K562 (cell line): ENCODE measurements at regions not wholly inside any gene's neighbourhood (a gene's known extent, or its start where the extent isn't known, plus 50 kb on each side); places are given as distances from the start of the nearest gene placed in this dataset.

Experiments used
- ATAC-seq: fragments of 200-7000 bp; cut with Tn5 transposase; 3 replicates; pipeline ENCODE4 v1.9.1; 2020; ENCODE audit warnings: moderate library complexity
- BruUV-seq: library from RNA; stranded (reverse); fragments of 400-500 nt; replicated peaks from 2 replicates; lab custom pipeline; 2021; lab: Mats Ljungman, UMichigan
- CTCF ChIA-PET: fragments of 300-600 bp; formaldehyde crosslinking; extraction: SDS; loops from one replicate; lab custom pipeline; 2021; ENCODE audit warnings: low intra/inter-chr PET ratio; lab: Yijun Ruan, JAX
- POLR2A ChIA-PET: fragments of 300-600, 350-650 bp; sonication (Branson Sonifier 250); formaldehyde crosslinking; extraction: SDS; loops from one replicate; lab custom pipeline; 2021; ENCODE audit warnings: antibody characterized with exemption, inconsistent platforms; lab: Yijun Ruan, JAX
- DNase-seq, 4 experiments: peaks; one replicate each; pipeline versions ENCODE4 v3.0.0 to v3.0.0-alpha.2; 2011 to 2018; ENCODE audit warnings: low spot score in 3 of 4, mixed read lengths in 3 of 4; ENCODE audit errors: extremely low read depth in 1 of 4
- FAIRE-seq: peaks from 2 replicates; lab custom pipeline; 2011; peaks lifted over from hg19 to GRCh38; lab: Jason Lieb, UNC
- H2AFZ ChIP-seq: 2 replicates; pipeline ENCODE4 v1.6.0; 2011; ENCODE audit warnings: low read depth, low read length, control low read depth, inconsistent platforms
- H3K27ac ChIP-seq: fragments of 200-600 bp; 3 replicates; pipeline ENCODE4 v1.8.0; 2011; ENCODE audit warnings: low read depth, mild to moderate bottlenecking, control low read depth, inconsistent platforms, low read length, moderate library complexity, mixed read lengths; ENCODE audit errors: extremely low read depth
- H3K27me3 ChIP-seq, 2 experiments: fragments of 300-600 bp in 1 of 2; 2 replicates in 1 of 2; 3 replicates in 1 of 2; pipeline versions ENCODE4 v1.6.0 to v1.8.0; 2011; ENCODE audit warnings: inconsistent platforms in 2 of 2, low read length in 2 of 2, mild to moderate bottlenecking in 1 of 2, mixed read lengths in 1 of 2, moderate library complexity in 1 of 2; ENCODE audit not compliant: control insufficient read depth in 2 of 2, insufficient read depth in 2 of 2
- H3K36me3 ChIP-seq: fragments of 300-600 bp; 3 replicates; pipeline ENCODE4 v1.8.0; 2011; ENCODE audit warnings: mild to moderate bottlenecking, low read length, inconsistent platforms; ENCODE audit not compliant: control insufficient read depth, insufficient read depth
- H3K4me1 ChIP-seq, 2 experiments: fragments of 200-600 bp in 1 of 2; replicated peaks in 1 of 2; 2 replicates in 1 of 2; 3 replicates in 1 of 2; pipeline versions ENCODE4 v1.5.1 to v1.8.0; 2011; ENCODE audit warnings: inconsistent platforms in 2 of 2, low read length in 2 of 2, mild to moderate bottlenecking in 1 of 2, mixed read lengths in 1 of 2, moderate library complexity in 1 of 2; ENCODE audit not compliant: control insufficient read depth in 2 of 2, insufficient read depth in 2 of 2
- H3K4me2 ChIP-seq: 2 replicates; pipeline ENCODE4 v1.6.1; 2011; ENCODE audit warnings: low read length, control low read depth, inconsistent platforms, mixed read lengths; ENCODE audit not compliant: insufficient read depth
- H3K4me3 ChIP-seq: fragments of 200-600 bp; sonication (generic), shearing (Covaris generic); 2 replicates; pipeline ENCODE4 v1.5.1; 2016; ENCODE audit warnings: control low read depth, inconsistent platforms
- H3K79me2 ChIP-seq: fragments of 200-600 bp; 3 replicates; pipeline ENCODE4 v1.8.0; 2011; ENCODE audit warnings: low read length, inconsistent platforms; ENCODE audit not compliant: control insufficient read depth, insufficient read depth
- H3K9ac ChIP-seq, 2 experiments: 2 replicates each; pipeline versions ENCODE4 v1.6.0 to v1.6.1; 2011; ENCODE audit warnings: low read depth in 2 of 2, low read length in 2 of 2, control low read depth in 1 of 2, inconsistent platforms in 1 of 2, mild to moderate bottlenecking in 1 of 2, mixed read lengths in 1 of 2; ENCODE audit not compliant: insufficient read depth in 1 of 2
- H3K9me1 ChIP-seq: one replicate; pipeline ENCODE4 v1.6.0; 2011; ENCODE audit warnings: inconsistent platforms, mild to moderate bottlenecking, low read length, moderate library complexity; ENCODE audit not compliant: control insufficient read depth, insufficient read depth
- H3K9me3 ChIP-seq: replicated peaks from 2 replicates; pipeline ENCODE4 v1.5.1; 2011; ENCODE audit warnings: low read depth, low read length, inconsistent platforms; ENCODE audit not compliant: control insufficient read depth, insufficient read depth
- H4K20me1 ChIP-seq: replicated peaks from 2 replicates; pipeline ENCODE4 v1.6.1; 2011; ENCODE audit warnings: low read length, inconsistent platforms, mixed read lengths; ENCODE audit not compliant: control insufficient read depth, insufficient read depth
- CSDE1 ChIP-seq, 2 experiments: fragments of 450-650 bp; IDR thresholded peaks; 2 replicates each; pipeline ENCODE4 v1.6.1; 2016; ENCODE audit warnings: mild to moderate bottlenecking in 1 of 2
- ETV6 ChIP-seq, 3 experiments: fragments of 150-350 bp in 1 of 3; sonication (generic) in 1 of 3; formaldehyde crosslinking in 1 of 3; IDR thresholded peaks; 2 replicates each; pipeline versions ENCODE4 v1.6.1 to v1.8.0; 2014 to 2022; ENCODE audit warnings: borderline replicate concordance in 2 of 3, low read depth in 2 of 3, antibody characterized with exemption in 1 of 3, low read length in 1 of 3, mild to moderate bottlenecking in 1 of 3, missing genetic modification reagents in 1 of 3
- HNRNPK ChIP-seq: fragments of 200-400 bp; formaldehyde crosslinking; IDR thresholded peaks from one replicate; pipeline ENCODE4 v1.6.1; 2018; ENCODE audit warnings: mild to moderate bottlenecking, low read depth, low read length; ENCODE audit not compliant: poor library complexity, severe bottlenecking
- KHSRP ChIP-seq: fragments of 450-650 bp; IDR thresholded peaks from 2 replicates; pipeline ENCODE4 v1.6.1; 2017
- MAZ ChIP-seq, 2 experiments: fragments of 450-650 bp in 1 of 2; sonication (generic) in 1 of 2; formaldehyde crosslinking; IDR thresholded peaks in 1 of 2; conservative IDR thresholded peaks in 1 of 2; 2 replicates each; pipeline versions ENCODE4 v1.4.0 to v1.5.0; 2020; ENCODE audit warnings: mild to moderate bottlenecking in 1 of 2, missing genetic modification reagents in 1 of 2
- NUFIP1 ChIP-seq: fragments of 450-650 bp; IDR thresholded peaks from 2 replicates; pipeline ENCODE4 v1.6.1; 2018; ENCODE audit not compliant: partially characterized antibody
- PTBP1 ChIP-seq: fragments of 200-400 bp; formaldehyde crosslinking; IDR thresholded peaks from 2 replicates; pipeline ENCODE4 v1.6.1; 2017; ENCODE audit warnings: low read depth, low read length
- RAD51 ChIP-seq: fragments of 450-650 bp; IDR thresholded peaks from 2 replicates; pipeline ENCODE4 v1.7.1; 2016; ENCODE audit warnings: low read depth, mild to moderate bottlenecking, borderline replicate concordance
- SP2 ChIP-seq: IDR thresholded peaks from 2 replicates; pipeline ENCODE4 v1.6.1; 2011; ENCODE audit warnings: mild to moderate bottlenecking, low read depth, low read length, moderate library complexity; ENCODE audit not compliant: poor library complexity, severe bottlenecking; ENCODE audit errors: extremely low read depth
- STAT5A ChIP-seq: IDR thresholded peaks from 2 replicates; pipeline ENCODE4 v1.6.1; 2012; ENCODE audit warnings: low read length, inconsistent platforms, borderline replicate concordance
- TBL1XR1 ChIP-seq, 2 experiments: IDR thresholded peaks; 2 replicates each; pipeline ENCODE4 v1.6.1; 2012; ENCODE audit warnings: improper control_type of control experiment in 2 of 2, low read length in 2 of 2, mild to moderate bottlenecking in 1 of 2
- XRCC5 ChIP-seq: fragments of 200-400 bp; formaldehyde crosslinking; IDR thresholded peaks from 2 replicates; pipeline ENCODE4 v1.6.1; 2017; ENCODE audit warnings: low read depth, mild to moderate bottlenecking, low read length
- ZBTB40 ChIP-seq, 2 experiments: fragments of 450-650 bp in 1 of 2; sonication (generic) in 1 of 2; formaldehyde crosslinking in 1 of 2; IDR thresholded peaks; 2 replicates each; pipeline versions ENCODE4 v1.7.1 to v1.9.0; 2016 to 2022; ENCODE audit warnings: inconsistent platforms in 1 of 2, mild to moderate bottlenecking in 1 of 2, missing genetic modification reagents in 1 of 2
- ZKSCAN8 ChIP-seq: fragments of 200-800 bp; sonication (Bioruptor generic); IDR thresholded peaks from 2 replicates; pipeline ENCODE4 v1.6.1; 2016; ENCODE audit warnings: missing genetic modification characterization, missing compliant biosample characterization
- ZNF778 ChIP-seq: fragments of 450-650 bp; formaldehyde crosslinking; IDR thresholded peaks from 2 replicates; pipeline ENCODE4 v1.4.0; 2020; ENCODE audit warnings: mild to moderate bottlenecking, moderate library complexity
- WGBS: fragments of 100-300 bp; shearing (Covaris generic); methylation state at CpG from one replicate; pipeline ENCODE4 v1.1.6; 2016; ENCODE audit warnings: low coverage, mixed read lengths; ENCODE audit not compliant: insufficient coverage; ENCODE audit errors: missing lambda C conversion rate; 5-methylcytosine and 5-hydroxymethylcytosine counted together
- in situ Hi-C: fragments of 300-500 bp; cut with MboI; formaldehyde crosslinking; loops from 4 replicates; pipeline ENCODE4 v1.15.0; 2018; ENCODE audit warnings: inconsistent platforms, mixed read lengths
- intact Hi-C: fragments of 100-400 bp; cut with micrococcal nuclease; formaldehyde crosslinking; loops from 2 replicates; pipeline ENCODE4 v1.14.2; 2022

- DNase-seq, result no peak
- Histone ChIP-seq H3K4me1 (no peaks in the 10 kb centered on the region), H4K20me1 (no peaks in the 10 kb centered on the region), H2AFZ (no peak overlapping the region), H3K9me3 (no peaks in the 10 kb centered on the region), H3K4me3 (no peak overlapping the region), H3K9ac (no peak overlapping the region), H3K27ac (no peak overlapping the region), H3K4me2 (no peak overlapping the region), H3K27me3 (no peaks in the 10 kb centered on the region), H3K9me1 (no peaks in the 10 kb centered on the region), H3K79me2 (no peaks in the 10 kb centered on the region), H3K36me3 (no peaks in the 10 kb centered on the region)
- no peak for ATAC-seq
- CTCF ChIA-PET, result no interaction called here
- in situ Hi-C loops, result no loop called here
- POLR2A ChIA-PET, result no interaction called here
- WGBS, result 0% methylated on average over 2 of the region's 2 CpGs
- no TSS peak for BruUV-seq
- intact Hi-C loops, result no loop called here
- FAIRE-seq, result no peak
- TF ChIP-seq KHSRP (no peak), NUFIP1 (no peak), RAD51 (no peak), ZKSCAN8 (no peak), ETV6 (IDR thresholded peaks at IDR 0.05; ENCODE audit: borderline replicate concordance in 1 of 2, low read depth in 2 of 2, low read length in 1 of 2) (no peak), ETV6 (CRISPR knock-in tag; IDR thresholded peaks at IDR 0.05; ENCODE audit: borderline replicate concordance) (no peak), STAT5A (no peak), ZBTB40 (IDR thresholded peaks at IDR 0.05) (no peak), ZBTB40 (CRISPR knock-in tag; IDR thresholded peaks at IDR 0.05) (no peak), XRCC5 (no peak), MAZ (CRISPR knock-in tag; conservative IDR thresholded peaks at IDR 0.05 in 1 of 2, IDR thresholded peaks at IDR 0.05 in 1 of 2) (no peak), SP2 (no peak), CSDE1 (IDR thresholded peaks at IDR 0.05) (no peak), TBL1XR1 (IDR thresholded peaks at IDR 0.05; ENCODE audit: low read length in 2 of 2) (no peak), ZNF778 (CRISPR knock-in tag) (no peak), PTBP1 (no peak), HNRNPK (no peak)
These were observed 139.1 kb upstream of the PELI2 start for GRCh38 chr14:55979096-55979495.
